NCI-H1417 treated with DMSO at 0.1 percent for 48 hours (cell line): ENCODE measurements at regions not wholly inside any gene's neighbourhood (a gene's known extent, or its start where the extent isn't known, plus 50 kb on each side); places are given as distances from the start of the nearest gene placed in this dataset.

Experiments used
- DNase-seq: peaks from one replicate; lab custom pipeline; 2025; lab: John Stamatoyannopoulos, UW

DNA sequence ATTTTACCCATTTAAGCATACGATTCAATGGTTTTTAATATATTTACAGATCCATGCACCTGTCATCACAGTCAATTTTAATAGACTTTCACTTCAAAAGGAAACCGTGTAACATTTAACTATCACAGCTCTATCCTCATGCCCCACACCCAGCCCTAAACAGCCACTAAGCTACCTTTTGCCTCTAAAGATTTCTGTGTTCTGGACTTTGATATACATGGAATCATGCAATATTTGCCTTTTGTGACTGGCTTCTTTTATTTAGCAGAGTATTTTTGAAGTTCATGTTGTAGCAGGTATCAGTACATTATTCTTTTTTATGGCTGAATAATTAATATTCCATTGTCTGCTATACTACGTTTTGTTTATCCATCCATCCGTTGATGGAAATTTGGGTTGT, 50.3 kb upstream of the STX16 start:
- DNase-seq: no peak

DNA sequence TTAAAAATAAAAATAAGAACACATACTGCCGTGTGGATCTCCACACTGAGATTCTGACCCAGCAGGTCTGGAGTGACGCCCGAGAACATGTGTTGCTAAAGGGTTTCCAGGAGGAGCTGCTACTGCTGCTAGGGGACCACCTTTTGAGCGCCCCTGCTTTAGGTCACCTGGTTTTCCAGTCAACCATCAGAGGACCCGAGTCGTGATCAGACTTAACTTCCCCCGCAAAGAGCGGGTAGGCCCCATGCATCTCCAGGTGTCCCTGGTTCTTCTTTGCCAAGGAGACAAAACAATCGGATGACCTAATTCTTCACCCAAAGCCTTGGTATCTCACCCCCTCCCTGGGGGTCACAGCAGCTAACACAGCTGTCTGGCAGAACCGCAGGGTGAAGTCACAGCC, 51.1 kb upstream of the STX16 start:
- DNase-seq: no peak

DNA sequence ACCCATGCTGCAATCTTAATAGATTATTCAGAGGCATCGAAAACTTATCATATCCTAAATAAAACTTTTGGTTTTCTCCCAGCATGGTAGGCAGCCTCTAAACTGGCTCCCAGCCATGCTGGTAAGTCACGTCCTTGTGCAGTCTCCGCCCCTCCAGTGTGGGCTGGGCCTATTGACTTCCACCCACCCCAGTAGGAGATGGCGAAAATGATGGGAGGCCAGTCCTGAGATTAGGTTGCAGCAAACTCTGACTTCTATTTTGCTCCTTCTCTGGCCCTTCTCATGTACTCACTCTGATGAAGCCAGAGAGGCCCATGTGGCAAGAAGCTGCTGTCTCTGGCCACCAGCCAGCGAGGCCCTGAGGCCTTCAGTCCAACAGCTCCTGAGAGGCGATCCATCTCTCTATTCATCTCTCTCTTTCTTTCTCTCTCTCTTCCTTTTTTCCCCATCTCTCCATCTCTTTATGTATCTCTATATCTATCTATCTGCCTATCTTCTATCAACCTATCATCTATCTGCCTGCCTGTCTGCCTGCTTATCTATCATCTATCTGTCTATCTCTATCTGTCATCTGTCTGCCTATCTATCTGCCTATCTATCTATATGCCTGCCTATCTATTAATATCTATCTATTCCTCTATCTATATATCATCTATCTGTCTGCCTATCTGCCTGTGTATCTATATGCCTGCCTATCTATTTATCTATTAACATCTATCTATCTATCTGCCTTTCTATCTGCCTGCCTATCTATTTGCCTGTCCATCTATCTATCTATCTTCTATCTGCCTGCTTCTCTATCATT, 52.7 kb upstream of the STX16 start:
- DNase-seq: no peak

DNA sequence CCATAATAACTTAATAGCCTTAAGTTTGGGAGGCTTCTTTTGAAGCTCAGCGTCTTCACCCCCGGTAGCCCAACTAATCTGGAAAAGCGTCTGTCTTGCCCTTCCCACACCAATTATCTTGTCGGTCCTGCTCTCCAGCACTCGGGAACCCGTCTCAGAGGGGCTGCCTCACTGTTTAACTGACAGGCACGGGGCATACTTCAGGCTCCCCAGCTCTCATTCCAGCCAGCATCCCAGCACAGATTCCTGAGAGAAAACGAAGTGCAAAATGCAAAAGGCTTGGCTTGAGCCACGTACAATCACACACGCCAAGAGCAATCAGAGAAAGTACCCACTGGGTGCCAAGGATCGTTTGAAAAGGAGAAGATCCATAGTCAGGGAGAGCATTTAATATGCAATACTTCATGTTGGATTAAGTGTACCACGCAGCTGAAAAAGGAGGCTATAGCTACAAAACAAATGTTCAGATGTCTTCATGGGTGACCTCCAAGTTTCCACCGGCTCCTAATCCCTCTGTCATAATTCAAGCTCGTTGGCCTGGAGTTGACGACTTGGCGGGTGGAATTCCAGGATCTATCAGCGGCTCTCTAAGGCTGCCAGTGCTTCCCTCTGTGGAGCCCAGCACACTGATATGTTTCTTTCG, 53.7 kb upstream of the STX16 start:
- DNase-seq: no peak

DNA sequence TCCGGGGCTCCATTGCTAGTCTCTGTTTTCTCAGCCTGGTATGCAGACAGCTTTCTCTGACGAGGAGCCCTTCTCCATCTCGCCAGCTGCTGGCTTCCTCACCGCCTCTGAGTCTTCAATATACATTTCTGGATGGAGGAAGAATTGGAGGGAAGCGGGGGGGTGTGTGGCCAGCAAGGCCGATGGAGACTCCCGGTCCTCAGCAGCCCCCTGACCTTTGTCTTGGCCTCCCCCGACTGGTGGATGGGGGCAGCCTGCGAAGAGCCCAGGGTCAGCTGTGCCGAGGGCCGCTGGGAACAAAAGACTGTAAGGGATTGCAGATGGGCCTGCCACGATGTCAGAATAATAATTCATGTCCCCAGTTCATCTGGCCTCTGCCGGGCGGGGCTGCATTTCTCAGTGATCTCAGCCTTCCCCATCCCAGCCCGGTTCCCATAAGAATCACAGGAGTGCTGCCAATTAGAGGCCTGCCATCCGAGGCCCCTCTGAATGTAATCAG, 54.3 kb upstream of the STX16 start:
- no peak for DNase-seq

DNA sequence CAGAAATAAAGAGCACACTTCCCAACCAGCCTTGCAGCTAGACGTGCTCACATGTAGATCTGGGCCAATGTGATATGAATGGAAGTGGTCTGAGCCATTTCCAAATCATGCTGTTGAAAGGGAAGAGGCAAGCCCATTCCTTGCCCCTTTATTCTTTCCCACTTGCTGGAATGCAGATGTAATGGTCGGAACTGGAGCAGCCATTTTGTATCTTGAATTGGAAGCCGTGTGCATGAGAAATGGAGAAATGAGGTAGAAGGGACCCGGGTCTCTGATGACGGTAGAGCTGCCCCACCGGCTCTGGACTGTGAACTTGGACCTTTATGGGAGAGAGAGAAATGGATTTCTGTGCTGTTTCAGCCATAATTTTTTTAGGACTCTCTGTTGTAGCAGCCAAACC, 54.8 kb upstream of the STX16 start:
- no peak for DNase-seq

DNA sequence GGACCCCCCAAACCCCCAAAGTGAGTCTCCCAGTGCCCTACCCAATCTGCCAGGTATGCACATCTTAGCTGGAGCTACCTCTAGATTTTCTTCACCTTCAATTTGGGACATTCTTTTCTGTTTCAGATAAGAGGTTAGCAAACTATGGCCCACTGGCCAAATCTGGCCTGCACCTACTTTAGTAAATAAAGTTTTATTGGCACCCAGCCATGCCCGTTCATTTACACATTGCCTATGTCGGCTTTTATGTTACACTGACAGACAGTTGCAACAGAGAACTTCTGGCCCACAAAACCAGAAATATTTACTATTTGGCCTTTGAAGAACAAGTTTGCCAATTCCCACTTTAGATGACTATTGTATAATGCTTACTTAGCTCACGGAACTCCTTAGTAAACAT, 55.9 kb upstream of the STX16 start:
- DNase-seq: no peak

DNA sequence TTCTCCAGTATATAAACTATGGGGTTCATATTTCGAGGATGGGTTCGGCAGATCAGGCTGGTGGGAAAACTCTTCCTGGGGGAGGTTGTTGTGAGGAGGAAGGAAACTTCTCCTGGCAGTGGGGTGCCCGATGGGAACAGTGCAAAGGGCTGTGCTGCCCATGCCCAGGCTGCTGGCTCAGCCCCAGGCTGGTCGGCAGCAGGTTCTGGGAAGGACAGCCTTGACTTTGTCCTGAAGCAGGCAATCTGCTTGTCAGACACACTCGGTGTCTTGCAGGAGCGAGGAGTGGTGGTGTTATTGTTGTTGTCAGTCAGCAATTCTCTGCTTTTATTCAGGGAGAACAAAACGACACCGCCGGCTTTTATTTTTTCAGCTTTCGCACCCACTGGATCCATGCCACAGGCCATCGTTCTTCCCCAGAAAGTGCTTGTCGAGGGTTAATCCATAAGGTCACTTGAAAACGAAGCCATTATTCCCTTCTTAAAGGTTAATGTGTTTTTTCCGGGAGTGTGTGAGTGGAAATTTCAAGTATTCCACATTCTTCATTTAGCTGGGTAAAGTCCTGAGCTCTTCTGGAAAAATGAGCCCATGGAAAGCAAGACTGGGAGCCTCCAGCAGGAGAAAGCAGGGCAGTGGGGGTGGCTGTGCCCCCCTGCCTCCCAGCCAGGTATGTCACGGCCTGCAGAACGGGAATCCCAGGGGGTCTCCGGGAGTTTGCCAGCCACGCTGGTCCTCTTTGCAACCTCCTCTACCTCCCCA, 57.0 kb upstream of the STX16 start:
- no peak for DNase-seq

DNA sequence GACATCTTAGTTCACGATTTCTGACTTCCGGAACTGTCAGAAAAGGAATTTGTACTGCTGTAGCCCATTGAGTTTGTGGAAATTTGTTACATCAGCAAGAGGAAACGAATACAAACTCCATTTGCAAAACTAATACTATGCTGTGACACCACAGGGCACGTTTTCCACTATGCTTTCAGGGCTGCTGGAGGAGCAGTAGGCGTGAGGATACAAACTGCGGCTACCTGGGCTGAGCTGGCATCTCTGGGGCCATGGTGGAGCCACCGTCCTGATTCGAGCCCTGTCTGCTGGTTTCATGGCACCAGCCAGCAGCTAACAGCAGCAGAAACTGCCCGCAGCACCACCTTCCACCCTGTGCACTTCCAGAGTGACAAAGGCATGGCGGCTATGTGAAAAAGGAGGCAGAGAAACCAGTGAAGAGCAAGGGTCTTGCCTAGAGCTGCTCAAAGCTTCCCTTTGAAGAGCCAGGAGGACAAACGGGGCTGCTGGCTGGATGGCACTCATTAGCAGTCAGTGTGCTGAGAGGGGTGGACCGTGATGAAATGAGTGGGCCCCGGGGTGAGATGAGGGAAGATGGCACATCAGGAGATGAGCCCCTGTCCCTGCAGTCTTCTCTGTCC, 58.9 kb upstream of the STX16 start:
- no peak for DNase-seq

DNA sequence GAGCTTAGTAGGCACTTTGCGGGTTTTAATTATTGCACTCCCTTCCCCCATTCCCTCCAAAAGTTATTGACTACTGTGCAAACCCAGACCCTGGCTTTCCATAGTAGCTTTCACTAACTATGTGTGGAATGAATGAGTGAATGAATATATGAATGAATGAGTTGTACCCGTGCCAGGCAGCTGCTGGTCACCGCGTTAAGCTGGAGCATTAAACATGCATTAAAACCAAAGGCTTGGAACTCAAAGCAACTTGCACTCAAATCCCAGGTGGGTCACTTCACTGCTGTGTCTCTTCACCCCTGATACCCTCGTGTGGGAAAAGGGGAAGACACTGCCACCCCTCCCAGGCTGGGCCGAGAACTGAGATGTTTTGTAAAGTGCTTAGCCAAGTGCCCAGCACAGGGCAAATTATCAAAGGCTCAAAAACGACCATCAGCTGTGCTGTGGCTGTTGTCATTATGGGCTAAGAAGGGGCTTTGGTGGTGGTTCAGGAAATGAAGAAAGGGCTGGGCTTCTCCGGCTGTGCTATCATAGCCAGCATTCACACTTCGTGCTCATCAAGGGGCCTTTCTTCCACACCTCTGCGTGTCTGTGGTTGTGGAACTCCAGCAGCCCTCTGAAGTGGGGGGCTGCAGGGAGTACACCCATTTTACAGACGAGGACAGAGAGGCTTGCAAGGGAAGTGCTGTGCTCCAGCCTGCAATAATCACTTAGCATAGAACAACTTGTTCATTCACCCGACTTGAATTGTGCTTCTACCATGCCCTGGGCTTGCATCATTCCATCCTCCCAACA, 60.2 kb upstream of the STX16 start:
- no peak for DNase-seq

DNA sequence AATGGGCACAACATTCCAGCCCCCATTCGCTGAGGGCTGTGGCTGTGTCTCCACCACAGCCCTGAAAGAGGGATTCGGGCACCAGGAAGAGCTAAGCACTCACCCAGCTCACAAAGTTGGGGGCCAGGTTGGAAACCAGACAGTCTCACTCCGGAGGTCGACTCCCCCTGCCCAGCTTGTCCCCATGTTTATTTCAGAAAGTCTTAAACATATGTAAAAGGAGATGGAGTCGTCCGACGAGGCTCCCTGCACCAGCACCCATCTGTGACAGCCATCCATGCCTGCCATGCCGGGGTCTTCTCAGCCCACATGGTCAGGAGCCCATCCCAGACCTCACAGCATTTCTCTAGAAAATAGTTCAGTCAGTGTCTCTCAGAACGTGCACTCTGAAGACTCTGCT, 63.6 kb upstream of the STX16 start:
- no peak for DNase-seq

DNA sequence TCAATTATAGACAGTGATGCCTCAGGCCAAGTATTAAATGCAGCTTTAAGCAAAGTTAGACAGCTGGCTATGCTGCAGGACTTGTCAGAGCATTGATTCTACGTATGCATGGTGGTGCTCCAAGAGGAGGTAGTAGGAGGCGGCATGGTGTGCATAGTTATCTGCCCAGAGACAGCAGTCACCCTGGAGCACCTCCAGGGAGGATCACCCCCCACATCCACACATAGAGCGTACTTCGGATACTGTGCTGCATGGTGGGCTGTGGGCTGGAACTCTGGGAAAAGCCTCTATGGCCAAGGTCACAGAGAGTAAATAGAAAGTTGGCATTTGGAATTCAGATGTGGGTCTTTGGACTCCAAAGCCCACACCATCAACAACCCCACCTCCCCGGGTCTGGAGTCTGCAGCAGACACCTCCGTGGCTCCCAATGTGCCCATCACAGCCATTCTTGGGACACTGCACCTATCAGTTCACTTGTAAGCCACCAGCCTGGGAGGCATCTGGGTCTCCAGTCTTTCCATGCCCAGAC, 64.5 kb upstream of the STX16 start:
- DNase-seq: no peak

DNA sequence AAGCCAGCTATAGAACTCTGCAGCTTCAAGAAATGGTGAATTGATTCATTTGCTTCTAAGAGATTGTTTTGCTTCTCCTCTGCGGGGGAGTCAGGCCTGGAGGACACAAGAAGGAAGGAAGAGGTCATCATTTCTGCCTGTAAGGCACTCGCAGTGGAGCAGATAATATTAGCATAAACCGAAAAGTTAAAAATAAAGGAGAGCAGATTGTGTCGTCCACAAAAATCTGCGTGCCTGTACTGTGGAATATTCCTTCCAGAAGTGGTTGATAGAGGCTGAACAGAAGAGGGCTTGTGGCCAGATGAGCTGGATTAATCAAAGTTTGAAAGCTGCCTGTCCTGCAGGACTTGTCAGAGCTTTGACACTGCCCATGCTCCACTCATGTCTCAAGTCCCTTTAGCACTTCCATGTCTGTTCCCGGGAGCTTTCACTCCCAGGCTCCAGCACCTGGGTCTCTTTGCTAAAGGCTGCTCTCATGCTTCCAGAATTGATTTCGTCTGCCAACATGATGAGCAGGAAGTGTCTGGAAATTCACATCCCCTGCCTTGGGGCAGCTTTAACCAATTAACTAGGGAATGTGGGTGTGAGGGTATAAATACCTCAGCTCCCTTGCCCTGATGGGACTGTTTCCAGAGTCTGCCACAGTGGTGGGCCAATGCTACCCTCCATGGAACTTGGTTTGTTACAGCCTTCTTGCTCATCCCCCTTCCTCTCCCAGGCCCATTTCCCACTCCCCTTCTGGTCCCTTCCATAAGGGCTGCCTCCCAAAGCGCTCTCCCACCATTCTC, 65.1 kb upstream of the STX16 start:
- DNase-seq: no peak

DNA sequence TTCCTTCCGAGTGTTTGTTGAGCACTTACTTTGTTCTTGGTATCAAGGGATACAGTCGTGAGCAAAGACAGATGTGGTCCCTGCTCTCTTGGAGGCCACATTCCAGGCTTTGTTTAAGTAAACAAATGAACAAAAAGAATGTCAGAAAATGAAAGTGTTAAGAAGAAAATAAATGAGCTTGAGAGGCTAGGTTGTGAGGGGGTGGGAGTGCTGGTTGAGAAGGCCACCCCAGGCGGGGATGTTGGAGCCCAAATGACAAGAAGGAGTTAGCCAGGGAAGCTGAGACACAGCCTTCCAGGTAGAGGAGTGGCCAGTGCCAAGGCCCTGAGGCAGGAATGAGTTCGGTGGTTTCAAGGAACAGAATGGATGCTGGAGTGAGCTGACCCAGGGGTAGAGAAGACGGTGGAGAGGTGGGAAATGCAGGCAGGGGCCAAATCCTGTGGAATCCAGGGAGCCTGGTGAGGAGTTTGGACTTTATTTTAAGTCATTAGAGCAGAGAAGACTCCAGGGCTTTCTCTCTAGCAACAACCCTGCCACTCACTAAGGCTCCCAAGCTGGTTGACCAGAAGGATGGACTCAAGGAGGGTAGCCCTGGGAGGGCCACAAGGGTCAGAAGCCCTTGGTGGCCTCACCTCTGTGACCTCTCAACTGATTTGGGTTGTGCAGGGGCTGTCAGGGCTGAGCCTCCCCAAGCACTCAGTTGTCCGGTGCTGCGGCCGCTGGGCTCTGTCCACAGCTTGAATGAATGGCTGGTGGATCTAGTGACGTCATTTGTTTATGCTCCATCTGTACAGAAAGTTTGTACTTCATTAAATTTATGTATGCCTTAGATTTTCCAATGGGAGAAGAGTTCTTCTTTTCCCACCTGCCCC, 66.0 kb upstream of the STX16 start:
- DNase-seq: no peak

DNA sequence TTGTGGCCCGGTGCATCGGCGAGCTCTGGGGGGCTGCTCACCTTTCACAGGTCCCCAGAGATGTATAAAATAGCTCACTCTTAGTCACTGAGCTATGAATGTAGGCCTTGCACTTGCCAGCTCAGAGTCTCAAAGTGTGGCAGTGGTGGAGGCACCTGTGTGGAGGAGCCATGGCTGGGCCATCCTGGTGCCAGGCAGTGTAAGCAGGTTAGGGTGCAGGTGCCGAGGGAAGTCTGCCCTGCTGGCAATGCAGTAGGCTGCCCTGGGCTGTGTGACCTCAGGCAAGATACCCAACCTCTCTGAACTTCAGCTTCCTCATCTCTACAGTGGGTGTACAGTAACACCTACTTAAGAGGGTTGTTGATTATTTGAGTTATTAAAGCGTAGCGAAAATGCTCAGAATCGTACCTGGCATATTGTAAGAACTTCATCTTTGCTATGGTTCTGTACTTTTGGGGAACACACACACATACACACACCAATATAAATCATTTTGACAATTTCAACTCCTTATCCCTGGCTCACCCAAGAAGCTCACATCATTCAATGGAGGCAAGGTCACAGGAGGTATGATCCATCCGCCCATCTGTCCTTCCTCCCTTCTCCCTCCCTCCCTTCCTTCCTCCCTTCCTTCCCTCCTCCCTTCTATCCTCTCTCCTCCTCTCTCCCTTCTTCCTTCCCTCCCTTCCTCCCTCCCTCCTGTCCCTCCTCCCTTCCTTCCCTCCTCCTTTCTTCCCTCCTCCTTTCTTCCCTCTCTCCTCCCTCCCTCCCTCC, 66.8 kb upstream of the STX16 start:
- DNase-seq: no peak

DNA sequence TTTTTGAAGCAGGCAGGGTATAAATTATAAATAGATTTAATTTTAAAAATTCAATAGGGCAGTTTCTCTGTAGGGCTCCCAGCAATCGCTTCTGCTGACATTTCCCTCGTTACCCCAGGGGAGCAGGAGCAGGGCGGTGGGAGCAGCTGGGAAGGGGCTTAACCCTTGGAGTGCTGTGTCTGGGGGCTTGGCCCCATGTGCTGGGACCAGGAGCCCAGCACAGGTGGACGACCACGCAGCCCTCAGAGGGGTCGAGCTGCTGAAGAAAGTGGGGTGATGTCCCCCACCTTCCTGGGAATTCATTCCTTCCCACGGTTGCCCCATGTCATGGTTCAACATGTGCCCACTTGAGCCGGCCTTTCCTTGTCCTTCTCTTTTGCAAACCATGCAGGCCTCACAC, 67.5 kb upstream of the STX16 start:
- DNase-seq: no peak

DNA sequence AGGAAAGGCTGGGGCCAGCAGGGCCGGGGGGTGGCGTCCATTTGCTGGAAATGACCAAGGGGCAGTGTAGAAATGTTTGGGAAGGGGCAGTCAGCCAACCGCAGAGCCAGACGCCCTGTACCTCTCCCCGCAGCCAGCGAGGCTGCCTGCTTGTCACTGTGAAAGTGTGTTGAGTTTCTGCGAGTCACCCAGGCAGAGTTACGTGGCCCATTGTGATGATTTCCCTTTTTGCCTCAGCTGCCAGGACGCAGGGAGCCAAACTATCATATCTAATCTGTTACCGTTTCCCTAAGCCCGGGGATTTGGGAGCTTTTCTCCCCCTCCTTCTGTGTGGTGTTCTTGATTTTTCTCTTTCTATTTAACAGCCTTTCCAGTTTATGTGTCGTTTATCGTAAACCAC, 67.9 kb upstream of the STX16 start:
- DNase-seq: no peak

DNA sequence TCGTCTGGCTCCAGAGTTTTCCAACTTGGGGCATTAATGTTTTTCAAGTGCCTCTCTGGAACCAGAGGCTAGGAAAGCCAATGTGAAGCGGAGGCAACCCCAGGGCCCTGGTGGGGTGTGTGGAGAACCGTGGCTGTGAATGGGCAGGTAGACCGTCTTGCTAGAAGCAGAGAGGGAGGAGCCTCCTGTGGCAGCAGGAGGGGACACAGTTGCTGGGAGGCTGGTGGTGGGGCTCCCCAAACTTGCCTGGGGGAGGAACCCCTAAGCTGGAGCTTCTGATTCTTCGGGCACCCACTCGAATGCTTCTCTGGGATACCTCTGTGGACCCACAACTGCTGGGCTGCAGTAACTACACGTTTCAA, 65.3 kb upstream of the APCDD1L start:
- DNase-seq: no peak
